MCF 10A (cell line): ENCODE measurements at regions not wholly inside any gene's neighbourhood (a gene's known extent, or its start where the extent isn't known, plus 50 kb on each side); places are given as distances from the start of the nearest gene placed in this dataset.

Experiments used
- BruUV-seq: library from RNA; stranded (reverse); fragments of 400-500 nt; replicated peaks from 2 replicates; lab custom pipeline; 2021; lab: Mats Ljungman, UMichigan
- CTCF ChIA-PET: fragments of 300-600 bp; sonication (Branson Sonifier 250); formaldehyde crosslinking; extraction: SDS; loops from one replicate; lab custom pipeline; 2021; ENCODE audit warnings: antibody characterized with exemption, inconsistent platforms; lab: Yijun Ruan, JAX
- POLR2A ChIA-PET: fragments of 300-600, 350-650 bp; sonication (Branson Sonifier 250); formaldehyde crosslinking; extraction: SDS; loops from one replicate; lab custom pipeline; 2020; ENCODE audit warnings: antibody characterized with exemption, inconsistent platforms; lab: Yijun Ruan, JAX
- DNase-seq: peaks from one replicate; pipeline ENCODE4 v3.0.0-alpha.2; 2018; ENCODE audit not compliant: unreplicated experiment
- H3K27ac Mint-ChIP-seq: one replicate; pipeline ENCODE4 v1.8.0; 2022; ENCODE audit warnings: mild to moderate bottlenecking, low read depth, mixed read lengths; ENCODE audit not compliant: unreplicated experiment
- H3K27me3 Mint-ChIP-seq: one replicate; pipeline ENCODE4 v1.8.0; 2022; ENCODE audit warnings: mixed read lengths; ENCODE audit not compliant: insufficient read depth, unreplicated experiment
- H3K36me3 Mint-ChIP-seq: one replicate; pipeline ENCODE4 v1.8.0; 2022; ENCODE audit warnings: mild to moderate bottlenecking, moderate library complexity, mixed read lengths; ENCODE audit not compliant: insufficient read depth, unreplicated experiment
- H3K4me1 Mint-ChIP-seq: one replicate; pipeline ENCODE4 v1.8.0; 2022; ENCODE audit warnings: mixed read lengths; ENCODE audit not compliant: insufficient read depth, unreplicated experiment
- H3K4me3 Mint-ChIP-seq: one replicate; pipeline ENCODE4 v1.8.0; 2022; ENCODE audit warnings: mild to moderate bottlenecking, moderate library complexity, mixed read lengths; ENCODE audit not compliant: unreplicated experiment
- H3K9me3 Mint-ChIP-seq: one replicate; pipeline ENCODE4 v1.8.0; 2022; ENCODE audit warnings: mixed read lengths; ENCODE audit not compliant: unreplicated experiment
- CTCF ChIP-seq: fragments of 200-600 bp; IDR thresholded peaks from one replicate; pipeline ENCODE4 v1.8.0; 2022; ENCODE audit warnings: antibody characterized with exemption, mild to moderate bottlenecking; ENCODE audit not compliant: unreplicated experiment
- intact Hi-C: fragments of 100-400 bp; cut with micrococcal nuclease; formaldehyde crosslinking; loops from 2 replicates; pipeline ENCODE4 v1.14.1; 2022

GRCh38 chr6:156474507-156475120 is 302.6 kb upstream of the ARID1B start:
- no TSS peak for BruUV-seq
- Mint-ChIP-seq H3K27me3 (no peaks in the 10 kb centered on the region), H3K27ac (no peak overlapping the region), H3K4me1 (no peaks in the 10 kb centered on the region), H3K4me3 (no peak overlapping the region), H3K9me3 (no peaks in the 10 kb centered on the region), H3K36me3 (no peaks in the 10 kb centered on the region)
- CTCF ChIA-PET: no interaction called here
- POLR2A ChIA-PET: no interaction called here
- no peak for DNase-seq
- no peak for TF ChIP-seq CTCF
- intact Hi-C loops: no loop called here

DNA sequence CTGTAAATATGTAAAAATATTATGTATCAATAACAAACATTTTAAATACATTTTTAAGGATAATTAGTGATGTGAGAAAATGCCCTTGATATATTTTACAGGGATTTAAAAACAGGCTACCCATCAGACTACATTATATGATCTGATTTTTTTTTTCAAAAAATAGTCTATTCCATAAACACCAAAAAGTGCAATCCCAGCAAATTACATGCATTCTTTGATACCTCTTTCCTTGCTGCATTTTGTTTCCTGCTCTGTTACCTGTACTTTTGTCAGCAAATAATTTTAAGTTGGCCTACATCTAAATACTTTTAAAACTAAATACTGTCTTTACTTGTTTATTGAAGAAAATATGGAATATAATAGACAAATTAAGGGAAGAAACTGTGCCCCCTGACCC is 306.2 kb upstream of the ARID1B start:
- no peaks in the 10 kb centered on the region for H3K9me3 Mint-ChIP-seq
- POLR2A ChIA-PET: no interaction called here
- DNase-seq: no peak
- CTCF ChIA-PET: no interaction called here
- no peaks in the 10 kb centered on the region for H3K4me1 Mint-ChIP-seq
- H3K36me3 Mint-ChIP-seq: no peaks in the 10 kb centered on the region
- H3K4me3 Mint-ChIP-seq: no peak overlapping the region
- intact Hi-C loops: no loop called here
- BruUV-seq: no TSS peak
- no peak overlapping the region for H3K27ac Mint-ChIP-seq
- no peak for TF ChIP-seq CTCF
- no peaks in the 10 kb centered on the region for H3K27me3 Mint-ChIP-seq

DNA sequence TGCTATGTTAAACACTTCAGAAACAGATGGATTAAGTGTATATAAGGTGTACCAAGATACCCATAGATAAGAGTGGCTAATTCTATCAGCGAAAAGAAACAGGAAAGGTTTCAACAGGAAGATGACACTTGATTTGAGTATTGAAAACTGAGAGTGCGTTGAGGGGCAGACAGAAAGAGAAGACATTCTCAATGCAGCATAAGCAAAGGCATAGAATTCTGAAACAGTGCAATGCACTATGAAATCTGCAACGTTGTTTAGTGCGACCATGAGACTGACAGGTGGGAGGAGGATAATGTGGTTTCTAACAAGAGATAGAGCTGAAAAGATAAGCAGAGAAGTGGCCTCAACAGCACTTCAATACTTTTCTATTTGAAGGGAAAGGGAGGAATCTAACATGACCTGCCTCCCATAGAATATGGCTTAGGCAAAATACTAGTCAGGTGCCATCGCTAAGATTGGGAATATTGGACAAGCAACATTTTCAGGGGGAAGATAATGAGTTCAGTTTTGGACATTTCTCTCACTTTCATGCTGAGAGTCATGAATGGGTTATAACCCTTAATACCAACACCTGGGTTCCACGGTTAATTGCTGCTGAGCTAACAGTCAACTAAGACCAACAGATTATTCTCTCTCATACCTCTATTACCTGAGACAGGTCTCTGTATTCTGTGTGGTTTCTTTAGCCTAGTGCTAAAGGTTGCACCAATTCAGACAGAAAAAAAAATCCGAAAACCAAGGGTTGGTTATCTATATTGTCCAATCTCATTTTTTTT is 312.9 kb upstream of the ARID1B start:
- H3K4me1 Mint-ChIP-seq: no peaks in the 10 kb centered on the region
- no peaks in the 10 kb centered on the region for H3K36me3 Mint-ChIP-seq
- no peak overlapping the region for H3K4me3 Mint-ChIP-seq
- intact Hi-C loops: no loop called here
- TF ChIP-seq CTCF: no peak
- H3K27me3 Mint-ChIP-seq: no peaks in the 10 kb centered on the region
- no TSS peak for BruUV-seq
- no peaks in the 10 kb centered on the region for H3K9me3 Mint-ChIP-seq
- POLR2A ChIA-PET: interaction anchor here (0.6 kb wide), 1 partner anchor 42 kb away, joined by 3 read pairs; no protein-coding TSS in a partner anchor
- DNase-seq: no peak
- CTCF ChIA-PET: no interaction called here
- H3K27ac Mint-ChIP-seq: no peak overlapping the region

DNA sequence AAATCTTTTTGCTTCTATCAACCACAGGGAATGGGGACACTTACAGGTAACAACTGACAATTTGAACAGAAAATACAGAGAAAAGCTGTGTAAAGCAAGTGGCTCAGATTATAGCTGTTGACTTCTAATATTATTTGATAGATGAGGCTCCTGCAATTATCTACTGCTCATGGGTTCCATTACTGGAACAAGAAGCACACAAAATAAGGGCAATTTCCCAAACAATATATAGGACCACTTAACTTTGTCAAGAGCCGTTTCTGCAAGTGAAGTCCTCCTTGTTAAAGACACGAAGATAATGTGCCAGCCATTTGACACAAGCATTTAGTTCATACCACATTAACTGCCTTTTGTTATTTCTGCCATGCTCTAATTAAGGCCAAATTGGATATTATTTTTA is 315.5 kb upstream of the ARID1B start:
- H3K4me1 Mint-ChIP-seq: no peaks in the 10 kb centered on the region
- CTCF ChIA-PET: interaction anchor here (0.5 kb wide), 1 partner anchor 71 kb away, joined by 3 read pairs; no protein-coding TSS in a partner anchor
- no peak overlapping the region for H3K27ac Mint-ChIP-seq
- no peaks in the 10 kb centered on the region for H3K27me3 Mint-ChIP-seq
- no peaks in the 10 kb centered on the region for H3K9me3 Mint-ChIP-seq
- POLR2A ChIA-PET: no interaction called here
- DNase-seq: no peak
- BruUV-seq: no TSS peak
- H3K4me3 Mint-ChIP-seq: no peak overlapping the region
- H3K36me3 Mint-ChIP-seq: no peaks in the 10 kb centered on the region
- intact Hi-C loops: no loop called here
- no peak for TF ChIP-seq CTCF
